HG03354 (cell line): ENCODE measurements at regions not wholly inside any gene's neighbourhood (a gene's known extent, or its start where the extent isn't known, plus 50 kb on each side); places are given as distances from the start of the nearest gene placed in this dataset.

ENCODE experiments used
- ATAC-seq: cut with Tn5 transposase; IDR thresholded peaks from one replicate; pipeline ENCODE4 v1.9.1; 2021; ENCODE audit warnings: mild to moderate bottlenecking; ENCODE audit not compliant: unreplicated experiment, poor library complexity, severe bottlenecking

GRCh38 chr2:217061916-217062505, 202.1 kb upstream of the TNP1 start:
- no peak for ATAC-seq

DNA sequence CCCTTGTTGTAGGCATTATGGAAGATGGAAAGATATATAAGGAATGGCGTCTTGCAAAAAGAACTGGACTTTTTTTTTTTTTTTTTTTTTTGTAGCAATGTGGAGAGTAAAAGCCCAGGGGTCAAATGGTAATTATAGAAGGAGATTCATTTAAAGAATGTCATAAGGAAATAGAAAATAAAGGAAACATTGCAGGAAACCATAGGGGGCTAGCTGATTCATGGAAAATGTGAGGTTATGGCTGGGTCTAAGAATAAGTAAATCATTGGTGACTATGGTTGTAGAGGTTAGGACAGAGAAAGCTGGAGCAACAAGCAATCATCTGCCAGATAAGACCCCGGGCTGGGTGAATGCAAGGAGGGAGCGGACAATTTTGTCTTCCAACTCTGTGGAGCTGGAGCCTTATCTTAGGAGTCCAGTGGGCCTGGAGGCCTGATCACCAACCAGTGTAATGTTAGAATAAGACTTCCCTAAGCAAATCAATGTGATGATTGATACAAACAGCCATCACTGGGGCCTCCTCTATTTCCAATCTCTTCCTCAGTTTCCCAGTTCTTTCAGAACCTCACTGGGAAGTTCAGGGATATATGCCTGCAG, 201.2 kb upstream of the TNP1 start:
- no peak for ATAC-seq

DNA sequence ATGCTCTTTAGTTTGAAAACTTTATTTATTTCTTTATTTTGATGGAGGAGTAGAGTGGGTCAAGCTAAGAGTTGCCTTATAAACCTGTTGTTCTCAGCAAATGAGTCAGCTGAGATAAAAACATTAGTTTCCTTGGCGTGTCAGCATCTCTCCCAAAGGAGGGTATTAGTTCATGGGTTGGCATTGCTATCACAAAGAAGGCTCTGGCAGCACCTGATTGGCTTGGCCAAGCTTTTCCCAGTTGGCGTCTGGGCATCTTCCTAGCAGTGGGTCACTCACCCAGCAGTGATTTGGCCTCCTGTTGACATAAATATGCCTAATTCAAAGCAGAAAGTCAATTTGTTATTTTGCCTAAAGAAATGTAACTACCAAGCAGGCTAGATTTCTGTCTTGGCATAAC, 200.7 kb upstream of the TNP1 start:
- ATAC-seq: no peak

DNA sequence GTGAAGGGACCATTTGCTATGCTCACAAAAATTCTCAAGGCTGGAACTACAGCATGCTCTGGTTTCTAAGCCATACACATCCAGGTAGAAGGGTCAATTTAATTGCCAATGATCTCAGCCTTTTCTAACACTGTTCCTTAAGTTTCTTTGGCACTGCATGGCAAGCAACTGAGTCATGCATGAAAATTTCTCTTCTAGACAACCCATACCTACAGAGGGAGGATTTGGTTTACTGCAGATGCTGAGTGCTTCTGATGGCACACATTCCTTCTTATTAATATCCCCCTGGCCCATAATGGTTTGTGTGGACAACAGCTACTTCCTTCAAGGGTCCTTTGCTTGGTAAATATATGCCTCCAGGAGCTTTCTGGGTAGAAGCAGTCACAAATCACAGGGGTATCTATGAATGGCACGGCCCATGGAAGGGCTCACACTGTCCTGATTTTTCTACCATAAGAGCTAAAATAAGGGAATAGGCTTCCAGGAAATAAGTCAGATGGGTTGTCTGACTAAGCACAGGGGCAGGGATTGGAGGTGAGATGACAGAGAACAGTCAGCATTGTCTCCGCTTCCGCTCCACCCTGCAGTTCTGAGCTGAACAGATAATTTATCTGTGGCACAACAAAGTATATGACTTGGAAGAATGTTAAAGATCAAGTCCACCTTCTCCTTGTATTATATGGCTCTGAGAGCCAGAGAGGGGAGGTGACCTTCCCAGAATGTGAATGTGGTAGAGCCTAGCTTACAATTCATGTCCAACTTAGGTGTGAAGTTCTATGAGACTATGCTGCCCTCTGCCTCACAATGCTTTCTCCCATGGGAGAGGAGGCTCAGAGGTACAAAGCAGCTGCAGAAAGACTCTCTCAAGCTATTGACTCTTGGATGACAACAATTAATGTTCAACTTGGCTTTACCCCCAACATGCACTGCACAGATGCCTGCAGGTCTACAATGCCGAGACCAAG, 199.2 kb upstream of the TNP1 start:
- ATAC-seq: no peak

- no peak for ATAC-seq
These were observed 197.9 kb upstream of the TNP1 start for GRCh38 chr2:217057773-217058172.

DNA sequence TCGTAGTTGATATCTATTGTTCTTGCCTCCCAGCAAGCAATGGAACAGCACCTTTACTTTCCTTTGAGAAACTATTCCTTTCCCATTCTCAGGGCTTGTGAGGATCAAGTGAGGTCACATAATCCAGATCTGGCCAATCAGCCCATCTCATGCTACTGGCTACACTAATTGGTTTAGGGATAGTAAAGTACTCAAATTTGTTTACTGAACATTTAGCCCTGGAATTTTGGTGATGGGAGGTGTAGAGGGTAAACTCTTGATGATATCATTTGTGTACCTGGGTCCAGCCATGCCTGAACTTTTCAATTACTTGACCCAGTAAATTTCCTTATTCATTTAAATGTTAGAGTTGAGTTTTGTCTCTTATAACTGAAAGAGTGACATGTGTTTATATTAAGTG, 195.8 kb upstream of the TNP1 start:
- no peak for ATAC-seq

DNA sequence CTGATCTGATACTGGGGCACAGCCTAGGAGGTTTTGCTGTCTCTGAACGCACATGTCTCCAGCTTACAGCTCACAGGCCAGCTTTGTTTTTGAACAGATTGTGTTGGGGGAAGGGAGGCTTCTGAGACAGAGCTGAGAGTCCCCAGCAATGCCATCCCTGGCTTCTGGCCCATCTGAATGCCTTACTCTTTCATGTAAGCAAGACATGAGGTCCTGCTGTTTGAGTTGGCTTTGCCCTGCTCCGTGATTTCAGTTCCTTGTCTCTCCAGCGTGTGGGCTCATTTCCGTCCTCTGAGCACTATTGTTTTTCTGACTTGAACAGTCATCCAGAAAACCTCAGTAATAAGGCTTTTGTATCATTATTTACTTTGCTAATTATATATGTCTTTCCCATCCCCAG, 194.9 kb upstream of the TNP1 start:
- ATAC-seq: no peak

DNA sequence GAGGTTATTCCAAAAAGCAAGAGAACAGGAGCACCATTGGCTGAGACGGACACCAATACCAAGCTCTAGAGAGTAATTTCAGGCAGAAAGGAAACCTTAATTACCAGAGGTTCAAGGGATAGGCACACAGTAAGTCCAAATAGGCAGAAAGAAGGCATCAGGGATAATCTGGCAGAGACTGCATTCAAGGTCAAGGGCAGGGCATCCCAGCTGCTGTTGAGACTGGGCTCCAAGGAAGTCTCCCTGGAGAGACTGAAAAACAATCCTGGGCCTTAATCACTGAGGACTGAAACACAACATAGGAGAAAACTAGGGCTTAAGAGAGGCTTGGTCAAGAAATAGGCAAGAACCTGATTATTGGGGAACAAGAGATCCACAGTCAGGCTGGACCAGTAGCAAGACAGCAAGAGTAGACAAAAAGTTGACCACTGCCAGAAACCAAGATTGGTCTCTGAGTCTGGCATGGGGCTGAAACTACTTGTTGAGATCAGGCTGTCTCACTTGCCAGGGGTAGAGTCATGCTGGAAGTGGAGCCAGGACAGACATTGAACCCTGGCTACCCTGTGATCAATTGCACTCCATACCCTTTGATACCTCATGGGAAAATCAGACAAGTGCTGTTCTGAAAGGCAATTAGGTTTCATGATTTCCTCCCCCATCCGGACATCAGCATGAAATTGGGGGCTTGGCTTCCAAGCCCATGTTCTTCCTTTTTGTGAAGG, 193.2 kb upstream of the TNP1 start:
- ATAC-seq: no peak

DNA sequence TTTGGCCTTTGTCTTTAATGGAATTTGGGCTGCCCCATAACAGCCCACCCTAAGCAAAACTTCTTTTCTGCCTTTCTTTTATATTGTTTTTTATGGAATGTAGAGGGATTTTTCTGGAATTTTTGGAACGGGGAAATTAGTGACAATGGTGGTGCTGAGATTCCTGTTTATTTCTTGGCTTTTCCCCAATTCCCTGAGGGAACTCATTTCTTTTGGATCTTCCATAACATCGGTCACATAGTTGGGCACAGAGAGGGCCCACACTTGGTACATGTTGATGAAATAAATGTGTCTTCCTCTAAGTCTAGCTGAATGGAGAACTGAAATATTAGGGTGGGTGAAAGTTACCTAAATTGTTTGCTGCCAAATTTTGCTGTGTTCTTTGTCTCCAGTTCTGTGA, 191.6 kb upstream of the TNP1 start:
- ATAC-seq: no peak

DNA sequence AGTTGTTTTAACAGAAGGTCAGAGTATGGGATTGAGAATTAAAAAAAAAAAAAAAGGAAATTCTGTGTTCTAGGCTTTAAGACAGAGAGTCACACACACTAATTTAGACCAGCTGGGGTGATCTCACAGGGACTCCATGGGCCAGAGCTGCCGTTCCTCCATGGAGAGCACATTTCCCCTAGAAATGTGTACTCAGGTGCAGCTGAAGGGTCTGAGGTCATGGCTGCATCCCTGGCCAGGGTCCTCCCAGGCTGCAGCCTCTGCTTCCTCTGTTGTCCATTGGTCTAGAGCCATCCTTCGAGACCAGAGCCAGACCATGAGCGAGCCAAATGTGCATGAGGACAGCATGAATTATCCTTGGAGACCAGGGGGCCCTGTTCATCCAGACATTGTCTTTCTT, 190.1 kb upstream of the TNP1 start:
- no peak for ATAC-seq

DNA sequence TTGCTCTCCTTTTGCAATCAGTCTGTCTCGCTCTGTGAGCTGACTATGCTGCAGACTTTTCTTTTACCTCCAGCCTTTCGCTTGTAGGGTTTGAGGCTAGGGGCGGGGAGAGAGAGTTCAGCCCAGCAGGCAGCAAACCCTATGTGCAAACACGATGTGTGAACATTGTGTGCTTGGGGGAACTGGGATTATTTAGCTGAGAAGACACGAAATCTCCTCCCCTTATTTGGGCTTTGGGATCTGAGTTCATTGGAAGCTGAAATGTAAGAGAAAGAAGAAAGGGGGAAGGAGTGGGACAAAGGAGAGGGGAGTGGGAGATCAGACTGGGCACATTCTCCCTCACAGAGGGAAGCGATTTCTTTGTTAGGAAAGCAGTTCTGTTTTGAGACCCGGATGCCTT, 189.6 kb upstream of the TNP1 start:
- no peak for ATAC-seq

DNA sequence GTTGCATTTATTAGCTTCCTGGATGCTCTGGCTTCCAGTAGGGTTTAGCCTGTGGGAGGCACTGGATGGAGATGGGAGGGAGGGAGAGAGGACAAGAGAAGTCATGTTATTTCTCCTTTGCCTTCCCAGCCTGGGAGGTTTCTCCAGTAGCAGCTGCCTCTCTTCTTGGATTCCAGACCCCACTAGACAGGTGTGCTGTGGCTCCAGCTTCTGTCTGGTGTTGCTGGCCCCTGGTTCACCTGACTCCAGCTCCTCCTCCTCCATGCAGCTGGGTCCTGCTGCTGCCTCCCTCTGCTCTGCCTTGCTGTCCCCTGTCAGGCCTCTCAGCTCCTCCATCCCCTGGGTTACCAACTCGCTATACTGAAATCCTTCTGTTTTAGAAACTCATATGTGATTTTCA, 188.9 kb upstream of the TNP1 start:
- no peak for ATAC-seq

DNA sequence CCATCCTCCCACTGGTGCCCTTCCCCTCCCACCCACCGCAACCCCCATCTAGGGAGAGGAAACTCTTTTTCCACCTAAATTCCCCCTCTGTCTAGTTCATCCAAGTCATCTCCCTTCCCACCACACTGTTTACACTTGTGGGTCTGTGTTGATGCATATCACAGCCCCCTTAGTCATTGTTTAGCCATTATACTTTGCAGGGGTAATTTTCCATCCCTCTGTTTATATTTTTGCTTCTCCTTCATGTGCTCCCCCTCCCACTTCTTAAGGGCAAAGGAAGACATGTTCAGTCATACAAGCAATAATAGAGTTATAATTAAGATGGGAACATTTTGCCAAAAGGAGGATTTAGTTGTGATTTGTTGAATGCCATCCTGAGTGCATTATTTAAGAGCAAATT, 187.8 kb upstream of the TNP1 start:
- no peak for ATAC-seq

GRCh38 chr2:217047209-217047608, 187.3 kb upstream of the TNP1 start:
- ATAC-seq: no peak

GRCh38 chr2:217045700-217046475, 186.0 kb upstream of the TNP1 start:
- ATAC-seq: no peak

DNA sequence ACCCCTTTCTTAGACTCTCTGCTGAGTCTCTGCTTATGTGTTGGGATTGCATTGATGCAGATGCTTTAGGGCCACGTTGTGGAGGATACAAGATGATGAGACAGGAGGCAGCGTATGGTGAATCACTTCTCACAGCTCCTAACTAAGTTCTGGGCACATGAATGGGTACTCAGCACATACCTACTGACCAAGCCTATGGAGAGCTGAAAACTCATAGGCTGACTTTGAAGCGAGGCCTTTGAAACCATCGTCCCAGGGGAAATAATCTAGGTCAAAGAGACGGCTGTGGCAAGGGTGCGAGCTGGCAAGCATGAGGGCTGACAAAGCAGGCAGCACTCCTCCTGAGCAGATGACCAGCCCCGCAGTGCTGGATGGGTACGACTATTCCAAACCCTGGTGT, 180.2 kb upstream of the TNP1 start:
- no peak for ATAC-seq

DNA sequence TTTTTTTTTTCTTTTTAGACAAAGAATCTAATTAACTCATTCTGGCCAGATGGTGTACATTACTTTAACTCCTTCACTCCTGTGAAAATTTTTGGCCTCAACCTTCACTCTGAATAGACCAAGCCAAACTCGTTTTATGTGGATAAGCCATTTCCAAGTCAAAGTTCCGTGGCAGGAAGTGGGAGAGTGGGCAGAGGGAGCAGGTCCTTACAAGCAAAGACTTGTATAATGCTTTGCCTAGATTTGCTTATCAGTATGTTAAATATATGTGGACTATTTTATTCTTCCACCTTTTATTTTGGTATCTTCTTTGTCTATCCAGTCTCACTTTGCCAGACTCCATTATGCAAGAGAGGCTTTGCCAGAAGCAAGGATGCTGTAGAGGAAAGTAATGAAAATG, 178.1 kb upstream of the TNP1 start:
- no peak for ATAC-seq

GRCh38 chr2:217037353-217037752, 177.5 kb upstream of the TNP1 start:
- no peak for ATAC-seq

GRCh38 chr2:217035967-217036366, 176.1 kb upstream of the TNP1 start:
- no peak for ATAC-seq

GRCh38 chr2:217033186-217033585, 173.3 kb upstream of the TNP1 start:
- ATAC-seq: no peak
